ENCODE measurements at regions not wholly inside any gene's neighbourhood (a gene's known extent, or its start where the extent isn't known, plus 50 kb on each side); places are given as distances from the start of the nearest gene placed in this dataset.
"Not testable (repeated sequence)": the region's sequence is repeated elsewhere in the genome, so short reads cannot be mapped to it uniquely, and the experiment has no call there.

DNA sequence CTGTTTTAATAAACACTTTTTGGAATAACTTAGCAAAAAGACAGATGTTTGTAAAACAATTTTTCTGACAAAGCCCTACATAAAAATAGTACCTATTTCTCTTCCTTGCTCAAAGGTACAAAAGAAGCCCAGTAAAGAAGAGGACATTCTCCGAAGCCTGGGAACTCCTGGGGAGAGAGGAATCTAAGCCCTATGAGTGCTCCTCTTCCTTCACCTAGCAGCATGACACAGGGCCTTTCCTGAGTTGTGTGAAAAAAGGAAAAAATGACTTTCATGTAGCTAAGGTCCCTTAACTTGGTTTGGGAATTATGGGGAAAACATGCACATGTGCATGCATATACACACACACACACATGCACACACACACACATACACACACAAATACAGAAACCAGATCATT, 586.9 kb downstream of the TMA16 start:
- H3K36me3 Mint-ChIP-seq (ENCODE audit: low read depth) = no peaks in the 10 kb centered on the region

DNA sequence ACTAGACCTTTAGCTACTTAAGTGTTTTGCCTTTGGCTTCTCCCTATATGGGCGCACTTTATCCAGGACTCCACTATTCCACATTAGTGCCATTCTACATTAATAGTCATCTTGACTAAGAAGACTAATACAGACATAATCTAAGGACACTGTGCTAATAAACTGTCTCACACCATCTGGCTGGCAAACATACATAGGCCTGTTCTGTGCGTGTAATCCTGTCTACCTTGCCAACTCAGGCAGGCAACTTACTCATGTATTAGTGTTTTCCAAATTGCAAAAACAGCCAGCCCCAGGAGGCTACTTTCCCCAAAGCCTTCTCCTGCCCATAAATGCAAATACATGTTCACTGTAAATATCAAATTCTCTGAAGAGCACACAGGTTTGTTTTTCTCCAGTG, 587.3 kb downstream of the TMA16 start:
- Mint-ChIP-seq H3K27ac (no peak overlapping the region), H3K9me3 (peaks cover 22% of the 10 kb centered on the region), H3K4me3 (no peak overlapping the region), H3K36me3 (ENCODE audit: low read depth) (no peaks in the 10 kb centered on the region), H3K27me3 (ENCODE audit: insufficient read depth) (no peaks in the 10 kb centered on the region; the same call in 1 of the 2 replicates), H3K4me1 (ENCODE audit: low read depth) (no peaks in the 10 kb centered on the region)
- TF ChIP-seq, protein P1, sequence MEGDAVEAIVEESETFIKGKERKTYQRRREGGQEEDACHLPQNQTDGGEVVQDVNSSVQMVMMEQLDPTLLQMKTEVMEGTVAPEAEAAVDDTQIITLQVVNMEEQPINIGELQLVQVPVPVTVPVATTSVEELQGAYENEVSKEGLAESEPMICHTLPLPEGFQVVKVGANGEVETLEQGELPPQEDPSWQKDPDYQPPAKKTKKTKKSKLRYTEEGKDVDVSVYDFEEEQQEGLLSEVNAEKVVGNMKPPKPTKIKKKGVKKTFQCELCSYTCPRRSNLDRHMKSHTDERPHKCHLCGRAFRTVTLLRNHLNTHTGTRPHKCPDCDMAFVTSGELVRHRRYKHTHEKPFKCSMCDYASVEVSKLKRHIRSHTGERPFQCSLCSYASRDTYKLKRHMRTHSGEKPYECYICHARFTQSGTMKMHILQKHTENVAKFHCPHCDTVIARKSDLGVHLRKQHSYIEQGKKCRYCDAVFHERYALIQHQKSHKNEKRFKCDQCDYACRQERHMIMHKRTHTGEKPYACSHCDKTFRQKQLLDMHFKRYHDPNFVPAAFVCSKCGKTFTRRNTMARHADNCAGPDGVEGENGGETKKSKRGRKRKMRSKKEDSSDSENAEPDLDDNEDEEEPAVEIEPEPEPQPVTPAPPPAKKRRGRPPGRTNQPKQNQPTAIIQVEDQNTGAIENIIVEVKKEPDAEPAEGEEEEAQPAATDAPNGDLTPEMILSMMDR (IDR thresholded peaks at IDR 0.05) = no peak
- no peak for DNase-seq

More for the DNA sequence above, 586.9 kb downstream of the TMA16 start:
- DNase-seq = no peak
- peaks cover 26% of the 10 kb centered on the region for H3K9me3 Mint-ChIP-seq
- H3K27ac Mint-ChIP-seq = no peak overlapping the region
- H3K4me1 Mint-ChIP-seq (ENCODE audit: low read depth) = no peaks in the 10 kb centered on the region
- no peak overlapping the region for H3K4me3 Mint-ChIP-seq
- H3K27me3 Mint-ChIP-seq (ENCODE audit: insufficient read depth) = no peaks in the 10 kb centered on the region; the same call in 1 of the 2 replicates
- TF ChIP-seq, protein P1 (IDR thresholded peaks at IDR 0.05) = no peak

GRCh38 chr4:164087733-164088132, 593.2 kb downstream of the TMA16 start:
- no peak for DNase-seq
- H3K9me3 Mint-ChIP-seq = peaks cover 4% of the 10 kb centered on the region

GRCh38 chr4:164095313-164096110, 601.0 kb downstream of the TMA16 start:
- Mint-ChIP-seq H3K9me3 (peaks cover 41% of the 10 kb centered on the region), H3K4me1 (ENCODE audit: low read depth) (no peaks in the 10 kb centered on the region), H3K27ac (no peak overlapping the region), H3K4me3 (no peak overlapping the region), H3K27me3 (ENCODE audit: insufficient read depth) (no peaks in the 10 kb centered on the region), H3K36me3 (ENCODE audit: low read depth) (no peaks in the 10 kb centered on the region; the same call in 1 of the 2 replicates)
- no peak for DNase-seq
- TF ChIP-seq, protein P1 (IDR thresholded peaks at IDR 0.05) = no peak

More at GRCh38 chr4:164087733-164088132, 593.2 kb downstream of the TMA16 start:
- Mint-ChIP-seq H3K27ac (no peak overlapping the region), H3K4me1 (ENCODE audit: low read depth) (no peaks in the 10 kb centered on the region), H3K27me3 (ENCODE audit: insufficient read depth) (no peaks in the 10 kb centered on the region), H3K36me3 (ENCODE audit: low read depth) (no peaks in the 10 kb centered on the region), H3K4me3 (no peak overlapping the region)
- TF ChIP-seq, protein P1 (IDR thresholded peaks at IDR 0.05) = no peak

GRCh38 chr4:164096766-164097518, 602.5 kb downstream of the TMA16 start:
- H3K27me3 Mint-ChIP-seq (ENCODE audit: insufficient read depth) = no peaks in the 10 kb centered on the region
- no peak for DNase-seq
- no peaks in the 10 kb centered on the region for H3K4me1 Mint-ChIP-seq (ENCODE audit: low read depth)
- H3K4me3 Mint-ChIP-seq = no peak overlapping the region
- H3K36me3 Mint-ChIP-seq (ENCODE audit: low read depth) = no peaks in the 10 kb centered on the region; the same call in 1 of the 2 replicates
- TF ChIP-seq, protein P1 (IDR thresholded peaks at IDR 0.05) = no peak
- peaks cover 43% of the 10 kb centered on the region for H3K9me3 Mint-ChIP-seq
- no peak overlapping the region for H3K27ac Mint-ChIP-seq

GRCh38 chr4:164100741-164101365, 606.4 kb downstream of the TMA16 start:
- not testable (repeated sequence) for DNase-seq; H3K27ac Mint-ChIP-seq; H3K36me3 Mint-ChIP-seq (ENCODE audit: low read depth); H3K4me3 Mint-ChIP-seq; H3K4me1 Mint-ChIP-seq (ENCODE audit: low read depth); H3K27me3 Mint-ChIP-seq (ENCODE audit: insufficient read depth)
- H3K9me3 Mint-ChIP-seq = peaks cover 27% of the 10 kb centered on the region
